ENCODE measurements at regions not wholly inside any gene's neighbourhood (a gene's known extent, or its start where the extent isn't known, plus 50 kb on each side); places are given as distances from the start of the nearest gene placed in this dataset.

DNA sequence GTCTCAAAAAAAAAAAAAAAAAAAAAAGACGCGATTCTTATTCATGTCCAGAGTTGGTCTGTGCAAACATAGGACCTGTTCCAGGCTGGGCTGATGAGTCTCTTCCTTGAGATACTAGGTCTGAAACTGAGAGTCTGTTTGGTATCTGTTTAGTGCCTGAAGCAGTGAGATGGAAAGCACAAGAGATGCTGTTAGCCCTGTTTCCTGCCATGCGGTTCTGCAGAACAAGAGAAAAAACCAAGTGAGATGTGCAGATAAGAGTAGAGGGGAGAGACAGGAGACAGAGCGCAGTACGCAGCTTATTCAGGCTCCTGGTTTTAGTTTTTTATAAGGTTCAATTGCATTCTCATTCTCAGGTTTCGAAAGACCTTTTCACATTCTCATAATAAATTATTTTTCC is 85.8 kb upstream of the PRKCQ start:
- H3K4me3 ChIP-seq (replicated peaks in 1 of 3; ENCODE audit: insufficient read depth in 1 of 3, low read depth in 1 of 3, low read length in 3 of 3) = no peak overlapping the region
- TF ChIP-seq MYC (IDR thresholded peaks at IDR 0.05; ENCODE audit: low read depth, low read length) (no peak), POLR2AphosphoS5 (IDR thresholded peaks at IDR 0.05; ENCODE audit: insufficient read depth, low read depth, low read length) (no peak)
- TF ChIP-seq, protein P1, sequence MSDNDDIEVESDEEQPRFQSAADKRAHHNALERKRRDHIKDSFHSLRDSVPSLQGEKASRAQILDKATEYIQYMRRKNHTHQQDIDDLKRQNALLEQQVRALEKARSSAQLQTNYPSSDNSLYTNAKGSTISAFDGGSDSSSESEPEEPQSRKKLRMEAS (IDR thresholded peaks at IDR 0.05; ENCODE audit: insufficient read depth, insufficient read length) = no peak
- H3K9ac ChIP-seq (replicated peaks; ENCODE audit: extremely low read depth, insufficient read depth, low read length) = no peak overlapping the region
- FAIRE-seq (no peak), DNase-seq (ENCODE audit: low read depth, low spot score) (no peak)
- intact Hi-C loops (cut with micrococcal nuclease) = loop anchor here (5.0 kb wide), 1 partner anchor 456 kb away; no protein-coding TSS in a partner anchor
- H2AFZ ChIP-seq (ENCODE audit: low read depth, low read length) = no peak overlapping the region
- dilution Hi-C loops (cut with MboI; ENCODE audit: extremely low pct_ligation_motif_present, low sequenced_read_pairs) = no loop called here
- no peaks in the 10 kb centered on the region for H3K79me2 ChIP-seq (ENCODE audit: control insufficient read depth, insufficient read depth, low read length)
- no peak overlapping the region for H3K4me2 ChIP-seq (ENCODE audit: insufficient read depth, low read length)
- BruUV-seq (replicated peaks) = no TSS peak
- no peaks in the 10 kb centered on the region for H3K9me1 ChIP-seq (replicated peaks; ENCODE audit: control insufficient read depth, extremely low read depth, insufficient read depth, low read length)
- CTCF ChIA-PET = interaction anchor here (2.8 kb wide), 1 partner anchor 248 kb away, joined by 23 read pairs; no protein-coding TSS in a partner anchor
- H3K27me3 ChIP-seq (ENCODE audit: control insufficient read depth in 2 of 2, insufficient read depth in 2 of 2, low read length in 2 of 2) = peaks cover 0 to 4% of the 10 kb centered on the region in 2 experiments
- no peaks in the 10 kb centered on the region for H3K9me3 ChIP-seq (replicated peaks; ENCODE audit: control insufficient read depth, insufficient read depth, low read length)
- no peaks in the 10 kb centered on the region for H3K36me3 ChIP-seq (ENCODE audit: control insufficient read depth in 2 of 2, extremely low read depth in 1 of 2, insufficient read depth in 2 of 2, low read length in 2 of 2)
- POLR2A ChIA-PET = no interaction called here
- no peaks in the 10 kb centered on the region for H3K4me1 ChIP-seq (ENCODE audit: control insufficient read depth, extremely low read depth, insufficient read depth, low read length)
- no peak overlapping the region for H3K27ac ChIP-seq (ENCODE audit: insufficient read depth, low read depth, low read length)
- no peaks in the 10 kb centered on the region for H4K20me1 ChIP-seq (replicated peaks; ENCODE audit: control insufficient read depth, extremely low read depth, insufficient read depth, low read length)

DNA sequence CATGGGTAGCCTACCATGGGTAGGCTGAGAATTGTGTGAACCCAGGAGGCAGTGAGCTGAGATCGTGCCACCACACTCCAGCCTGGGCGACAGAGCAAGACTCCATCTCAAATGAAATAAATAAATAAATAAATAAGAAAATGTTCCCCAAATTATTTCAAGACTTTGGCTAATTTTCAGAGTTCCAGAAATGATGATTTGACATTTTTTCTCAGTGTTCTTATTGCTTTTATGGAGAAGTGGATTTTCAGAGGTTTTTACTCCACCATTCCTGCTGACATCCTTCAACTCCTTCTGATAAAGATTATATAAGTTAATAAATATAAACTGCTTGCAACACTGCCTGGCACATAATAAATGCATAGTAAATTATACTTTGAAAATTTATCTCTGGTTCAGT is 80.4 kb upstream of the PRKCQ start:
- Histone ChIP-seq H3K4me2 (ENCODE audit: insufficient read depth, low read length) (no peak overlapping the region), H3K4me1 (ENCODE audit: control insufficient read depth, extremely low read depth, insufficient read depth, low read length) (no peaks in the 10 kb centered on the region), H3K27me3 (ENCODE audit: control insufficient read depth in 2 of 2, insufficient read depth in 2 of 2, low read length in 2 of 2) (peaks cover 0 to 8% of the 10 kb centered on the region in 2 experiments), H3K9me1 (replicated peaks; ENCODE audit: control insufficient read depth, extremely low read depth, insufficient read depth, low read length) (no peaks in the 10 kb centered on the region), H3K9me3 (replicated peaks; ENCODE audit: control insufficient read depth, insufficient read depth, low read length) (no peaks in the 10 kb centered on the region), H3K36me3 (ENCODE audit: control insufficient read depth in 2 of 2, extremely low read depth in 1 of 2, insufficient read depth in 2 of 2, low read length in 2 of 2) (no peaks in the 10 kb centered on the region), H3K79me2 (ENCODE audit: control insufficient read depth, insufficient read depth, low read length) (no peaks in the 10 kb centered on the region), H3K4me3 (replicated peaks in 1 of 3; ENCODE audit: insufficient read depth in 1 of 3, low read depth in 1 of 3, low read length in 3 of 3) (no peak overlapping the region), H3K27ac (ENCODE audit: insufficient read depth, low read depth, low read length) (no peak overlapping the region), H4K20me1 (replicated peaks; ENCODE audit: control insufficient read depth, extremely low read depth, insufficient read depth, low read length) (no peaks in the 10 kb centered on the region), H3K9ac (replicated peaks; ENCODE audit: extremely low read depth, insufficient read depth, low read length) (no peak overlapping the region), H2AFZ (ENCODE audit: low read depth, low read length) (no peak overlapping the region)
- intact Hi-C loops (cut with micrococcal nuclease) = no loop called here
- FAIRE-seq (no peak), DNase-seq (ENCODE audit: low read depth, low spot score) (no peak)
- ChIA-PET POLR2A (no interaction called here), CTCF (interaction anchor here (0.6 kb wide), 1 partner anchor 214 kb away, joined by 3 read pairs; no protein-coding TSS in a partner anchor)
- dilution Hi-C loops (cut with MboI; ENCODE audit: extremely low pct_ligation_motif_present, low sequenced_read_pairs) = no loop called here
- TF ChIP-seq CTCF (IDR thresholded peaks at IDR 0.05; ENCODE audit: extremely low read depth in 1 of 2, insufficient read depth in 1 of 2, low read depth in 1 of 2, low read length in 2 of 2) (no peak), FOS (IDR thresholded peaks at IDR 0.05; ENCODE audit: borderline replicate concordance, insufficient read depth, low read length) (no peak), EZH2 (IDR thresholded peaks at IDR 0.05; ENCODE audit: borderline replicate concordance, low read depth, low read length, severe bottlenecking) (no peak), JUN (IDR thresholded peaks at IDR 0.05; ENCODE audit: borderline replicate concordance, insufficient read depth, insufficient read length, low read depth) (no peak), POLR2AphosphoS5 (IDR thresholded peaks at IDR 0.05; ENCODE audit: insufficient read depth, low read depth, low read length) (no peak), POLR2A (IDR thresholded peaks at IDR 0.05; ENCODE audit: low read depth, low read length) (no peak), GATA2 (IDR thresholded peaks at IDR 0.05; ENCODE audit: insufficient read depth, insufficient read length, low read depth, low read length) (no peak), MYC (IDR thresholded peaks at IDR 0.05; ENCODE audit: low read depth, low read length) (no peak)
- TF ChIP-seq, protein P1 (IDR thresholded peaks at IDR 0.05; ENCODE audit: insufficient read depth, insufficient read length) = no peak
- no TSS peak for BruUV-seq (replicated peaks)
